Thyroid gland (tissue), 4 donors: ENCODE measurements at regions not wholly inside any gene's neighbourhood (a gene's known extent, or its start where the extent isn't known, plus 50 kb on each side); places are given as distances from the start of the nearest gene placed in this dataset.

Experiments
- CTCF ChIP-seq, 6 experiments: fragments of 200-600 bp in 3 of 6; fragments of 450-650 bp in 3 of 6; sonication (generic) in 3 of 6; IDR thresholded peaks; one replicate each; pipeline ENCODE4 v1.5.1; 2016 to 2019; ENCODE audit warnings: antibody characterized with exemption in 6 of 6, mild to moderate bottlenecking in 2 of 6, inconsistent platforms in 1 of 6, moderate library complexity in 1 of 6
- POLR2A ChIP-seq, 2 donors: fragments of 450-650 bp; IDR thresholded peaks; one replicate each; pipeline ENCODE4 v1.6.1; 2017; ENCODE audit warnings: antibody characterized with exemption in 2 of 2, mild to moderate bottlenecking in 2 of 2, moderate library complexity in 1 of 2

- TF ChIP-seq CTCF (IDR thresholded peaks at IDR 0.05): no peak
- no peak for TF ChIP-seq POLR2A (IDR thresholded peaks at IDR 0.05)
Measured at GRCh38 chr6:145290122-145290521, 445.2 kb downstream of the EPM2A start.
